Endothelial cell of umbilical vein (primary cell): ENCODE measurements at regions not wholly inside any gene's neighbourhood (a gene's known extent, or its start where the extent isn't known, plus 50 kb on each side); places are given as distances from the start of the nearest gene placed in this dataset.
"Not testable (repeated sequence)": the region's sequence is repeated elsewhere in the genome, so short reads cannot be mapped to it uniquely, and the experiment has no call there.

Source experiments
- BruUV-seq: library from RNA; stranded (reverse); fragments of 400-500 nt; replicated peaks from 2 replicates; lab custom pipeline; 2021; lab: Mats Ljungman, UMichigan
- CTCF ChIA-PET: fragments of 300-600, 350-600 bp; sonication (Branson Sonifier 250); formaldehyde crosslinking; loops from one replicate; lab custom pipeline; 2021; ENCODE audit warnings: antibody characterized with exemption, inconsistent platforms; lab: Charles Lee
- POLR2A ChIA-PET: fragments of 300-600, 350-600 bp; sonication (Branson Sonifier 250); formaldehyde crosslinking; loops from one replicate; lab custom pipeline; 2021; ENCODE audit warnings: antibody characterized with exemption, inconsistent platforms; lab: Charles Lee
- DNase-seq: peaks from one replicate; pipeline ENCODE4 v3.0.0-alpha.2; 2011; ENCODE audit warnings: low read depth, low spot score
- FAIRE-seq: peaks from 2 replicates; lab custom pipeline; 2011; peaks lifted over from hg19 to GRCh38; lab: Jason Lieb, UNC
- H2AFZ ChIP-seq: 2 replicates; pipeline ENCODE4 v1.6.0; 2012; ENCODE audit warnings: low read depth, low read length, control low read depth, inconsistent platforms
- H3K27ac ChIP-seq: 2 replicates; pipeline ENCODE4 v1.5.1; 2011; ENCODE audit warnings: low read depth, mild to moderate bottlenecking, control low read depth, low read length, moderate library complexity; ENCODE audit not compliant: insufficient read depth
- H3K27me3 ChIP-seq, 2 experiments: 2 replicates each; pipeline versions ENCODE4 v1.6.0 to v1.6.1; 2011; ENCODE audit warnings: low read length in 2 of 2, mixed read lengths in 1 of 2; ENCODE audit not compliant: control insufficient read depth in 2 of 2, insufficient read depth in 2 of 2
- H3K36me3 ChIP-seq, 2 experiments: 2 replicates in 1 of 2; 3 replicates in 1 of 2; pipeline ENCODE4 v1.5.1; 2011; ENCODE audit warnings: low read length in 2 of 2, mild to moderate bottlenecking in 1 of 2, moderate library complexity in 1 of 2; ENCODE audit not compliant: control insufficient read depth in 2 of 2, insufficient read depth in 2 of 2; ENCODE audit errors: extremely low read depth in 1 of 2
- H3K4me1 ChIP-seq: 3 replicates; pipeline ENCODE4 v1.5.1; 2011; ENCODE audit warnings: mild to moderate bottlenecking, low read length; ENCODE audit not compliant: control insufficient read depth, insufficient read depth; ENCODE audit errors: extremely low read depth
- H3K4me2 ChIP-seq: 2 replicates; pipeline ENCODE4 v1.6.1; 2011; ENCODE audit warnings: low read length, control low read depth, mixed read lengths; ENCODE audit not compliant: insufficient read depth
- H3K4me3 ChIP-seq, 3 experiments: fragments of 200-600 bp in 1 of 3; sonication (generic), shearing (Covaris generic) in 1 of 3; replicated peaks in 1 of 3; 2 replicates each; pipeline ENCODE4 v1.5.1; 2011 to 2016; ENCODE audit warnings: control low read depth in 3 of 3, low read length in 3 of 3, mild to moderate bottlenecking in 2 of 3, inconsistent platforms in 1 of 3, low read depth in 1 of 3, moderate library complexity in 1 of 3; ENCODE audit not compliant: insufficient read depth in 1 of 3
- H3K79me2 ChIP-seq: 2 replicates; pipeline ENCODE4 v1.6.0; 2012; ENCODE audit warnings: low read length, inconsistent platforms; ENCODE audit not compliant: control insufficient read depth, insufficient read depth
- H3K9ac ChIP-seq: replicated peaks from 2 replicates; pipeline ENCODE3; 2011; ENCODE audit warnings: low read length, control low read depth; ENCODE audit not compliant: insufficient read depth; ENCODE audit errors: extremely low read depth
- H3K9me1 ChIP-seq: replicated peaks from 3 replicates; pipeline ENCODE4 v1.6.0; 2011; ENCODE audit warnings: mild to moderate bottlenecking, low read length; ENCODE audit not compliant: control insufficient read depth, insufficient read depth; ENCODE audit errors: extremely low read depth
- H3K9me3 ChIP-seq: replicated peaks from 2 replicates; pipeline ENCODE4 v1.5.1; 2012; ENCODE audit warnings: low read length, inconsistent platforms; ENCODE audit not compliant: control insufficient read depth, insufficient read depth
- H4K20me1 ChIP-seq: replicated peaks from 2 replicates; pipeline ENCODE3; 2011; ENCODE audit warnings: mild to moderate bottlenecking, low read length; ENCODE audit not compliant: control insufficient read depth, insufficient read depth; ENCODE audit errors: extremely low read depth
- EZH2 ChIP-seq: IDR thresholded peaks from 2 replicates; pipeline ENCODE4 v1.6.1; 2012; ENCODE audit warnings: borderline replicate concordance, low read depth, mild to moderate bottlenecking, moderate library complexity, low read length, inconsistent platforms; ENCODE audit not compliant: severe bottlenecking
- FOS ChIP-seq: IDR thresholded peaks from 2 replicates; pipeline ENCODE4 v1.6.1; 2011; ENCODE audit warnings: mild to moderate bottlenecking, low read length, moderate library complexity, borderline replicate concordance; ENCODE audit not compliant: insufficient read depth
- GATA2 ChIP-seq: IDR thresholded peaks from 2 replicates; pipeline ENCODE4 v1.7.0; 2011; ENCODE audit warnings: low read depth, mild to moderate bottlenecking, moderate library complexity, mixed read lengths, low read length; ENCODE audit not compliant: insufficient read length, insufficient read depth
- JUN ChIP-seq: IDR thresholded peaks from 2 replicates; pipeline ENCODE4 v1.6.1; 2011; ENCODE audit warnings: borderline replicate concordance, low read depth; ENCODE audit not compliant: insufficient read length, insufficient read depth
- MYC ChIP-seq: IDR thresholded peaks from one replicate; pipeline ENCODE4 v1.6.1; 2011; ENCODE audit warnings: mild to moderate bottlenecking, low read depth, low read length
- POLR2A ChIP-seq: IDR thresholded peaks from 2 replicates; pipeline ENCODE4 v1.6.1; 2012; ENCODE audit warnings: low read depth, mild to moderate bottlenecking, control low read depth, low read length
- POLR2AphosphoS5 ChIP-seq: IDR thresholded peaks from 2 replicates; pipeline ENCODE4 v1.6.1; 2012; ENCODE audit warnings: low read depth, mild to moderate bottlenecking, control low read depth, low read length, moderate library complexity; ENCODE audit not compliant: insufficient read depth
- dilution Hi-C: fragments of 300-500 bp; cut with MboI; formaldehyde crosslinking; loops from one replicate; pipeline ENCODE4 v1.15.0; 2019; ENCODE audit warnings: low sequenced_read_pairs; ENCODE audit not compliant: extremely low pct_ligation_motif_present
- intact Hi-C: fragments of 100-400 bp; cut with micrococcal nuclease; formaldehyde crosslinking; loops from one replicate; pipeline ENCODE4 v1.10.0; 2022
- TF ChIP-seq, protein P1 (sequence below), 2 donors: IDR thresholded peaks; 1 replicate in 1 of 2; 2 replicates in 1 of 2; pipeline ENCODE4 v1.5.1; 2011; ENCODE audit warnings: low read length in 2 of 2, mild to moderate bottlenecking in 2 of 2, moderate library complexity in 2 of 2, control low read depth in 1 of 2, inconsistent platforms in 1 of 2, low read depth in 1 of 2; ENCODE audit not compliant: insufficient read depth in 1 of 2; ENCODE audit errors: extremely low read depth in 1 of 2
- TF ChIP-seq, protein P2 (sequence below): IDR thresholded peaks from 2 replicates; pipeline ENCODE4 v1.6.1; 2011; ENCODE audit not compliant: insufficient read depth, insufficient read length

DNA sequence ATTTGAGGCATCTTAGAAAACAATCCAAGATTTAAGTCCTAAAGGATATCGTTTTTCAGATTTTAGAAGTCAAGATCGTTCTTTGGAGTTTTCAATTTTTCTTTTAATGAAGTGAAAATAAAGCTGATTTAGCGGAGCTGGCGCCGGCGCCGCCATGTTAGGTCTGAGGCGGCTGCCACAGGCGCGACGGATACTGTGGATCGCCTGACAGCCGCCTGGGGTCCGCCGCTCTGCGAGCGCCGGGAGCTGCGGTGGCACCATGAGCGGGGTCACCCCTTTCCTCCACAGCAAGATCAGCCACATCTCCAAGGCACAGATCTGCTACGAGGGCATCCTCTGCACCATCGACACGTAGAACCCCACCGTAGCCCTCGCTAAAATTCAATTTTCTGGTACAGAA is 247.2 kb downstream of the GJA1 start:
- no peaks in the 10 kb centered on the region for H3K4me1 ChIP-seq
- FAIRE-seq: no peak
- no peak overlapping the region for H3K27ac ChIP-seq
- no peaks in the 10 kb centered on the region for H3K9me1 ChIP-seq
- no peaks in the 10 kb centered on the region for H3K36me3 ChIP-seq
- ChIA-PET POLR2A (no interaction called here), CTCF (no interaction called here)
- dilution Hi-C loops (no loop called here), intact Hi-C loops (no loop called here)
- H3K4me2 ChIP-seq: no peak overlapping the region
- no peaks in the 10 kb centered on the region for H3K79me2 ChIP-seq
- no peak overlapping the region for H2AFZ ChIP-seq
- H3K9me3 ChIP-seq: no peaks in the 10 kb centered on the region
- BruUV-seq: no TSS peak
- H3K4me3 ChIP-seq: no peak overlapping the region
- no peaks in the 10 kb centered on the region for H3K27me3 ChIP-seq
- TF ChIP-seq, protein P1, sequence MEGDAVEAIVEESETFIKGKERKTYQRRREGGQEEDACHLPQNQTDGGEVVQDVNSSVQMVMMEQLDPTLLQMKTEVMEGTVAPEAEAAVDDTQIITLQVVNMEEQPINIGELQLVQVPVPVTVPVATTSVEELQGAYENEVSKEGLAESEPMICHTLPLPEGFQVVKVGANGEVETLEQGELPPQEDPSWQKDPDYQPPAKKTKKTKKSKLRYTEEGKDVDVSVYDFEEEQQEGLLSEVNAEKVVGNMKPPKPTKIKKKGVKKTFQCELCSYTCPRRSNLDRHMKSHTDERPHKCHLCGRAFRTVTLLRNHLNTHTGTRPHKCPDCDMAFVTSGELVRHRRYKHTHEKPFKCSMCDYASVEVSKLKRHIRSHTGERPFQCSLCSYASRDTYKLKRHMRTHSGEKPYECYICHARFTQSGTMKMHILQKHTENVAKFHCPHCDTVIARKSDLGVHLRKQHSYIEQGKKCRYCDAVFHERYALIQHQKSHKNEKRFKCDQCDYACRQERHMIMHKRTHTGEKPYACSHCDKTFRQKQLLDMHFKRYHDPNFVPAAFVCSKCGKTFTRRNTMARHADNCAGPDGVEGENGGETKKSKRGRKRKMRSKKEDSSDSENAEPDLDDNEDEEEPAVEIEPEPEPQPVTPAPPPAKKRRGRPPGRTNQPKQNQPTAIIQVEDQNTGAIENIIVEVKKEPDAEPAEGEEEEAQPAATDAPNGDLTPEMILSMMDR (IDR thresholded peaks at IDR 0.05; ENCODE audit: extremely low read depth in 1 of 2, insufficient read depth in 1 of 2, low read depth in 1 of 2, low read length in 2 of 2): no peak
- TF ChIP-seq GATA2: no peak
- no peak for TF ChIP-seq POLR2AphosphoS5
- TF ChIP-seq, protein P2, sequence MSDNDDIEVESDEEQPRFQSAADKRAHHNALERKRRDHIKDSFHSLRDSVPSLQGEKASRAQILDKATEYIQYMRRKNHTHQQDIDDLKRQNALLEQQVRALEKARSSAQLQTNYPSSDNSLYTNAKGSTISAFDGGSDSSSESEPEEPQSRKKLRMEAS: no peak
- TF ChIP-seq FOS: no peak
- TF ChIP-seq JUN: no peak
- TF ChIP-seq EZH2: no peak
- no peak for TF ChIP-seq POLR2A
- no peak for TF ChIP-seq MYC
- no peak overlapping the region for H3K9ac ChIP-seq
- no peaks in the 10 kb centered on the region for H4K20me1 ChIP-seq
- DNase-seq: no peak

DNA sequence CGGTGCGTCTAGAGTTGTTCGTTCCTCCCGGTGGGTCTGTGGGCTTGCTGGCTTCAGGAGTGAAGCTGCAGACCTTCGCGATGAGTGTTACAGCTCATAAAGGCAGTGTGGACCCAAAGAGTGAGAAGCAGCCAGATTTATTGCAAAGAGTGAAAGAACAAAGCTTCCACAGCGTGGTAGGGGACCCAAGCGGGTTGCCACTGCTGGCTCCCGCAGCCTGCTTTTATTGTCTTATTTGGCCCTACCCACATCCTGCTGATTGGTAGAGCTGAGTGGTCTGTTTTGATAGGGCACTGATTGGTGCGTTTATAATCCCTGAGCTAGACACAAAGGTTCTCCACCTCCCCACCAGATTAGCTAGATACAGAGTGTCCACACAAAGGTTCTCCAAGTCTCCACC is 250.4 kb downstream of the GJA1 start:
- DNase-seq, H3K4me1 ChIP-seq, BruUV-seq, H3K9me1 ChIP-seq, CTCF ChIA-PET, intact Hi-C loops, H3K27ac ChIP-seq, H3K9me3 ChIP-seq, H4K20me1 ChIP-seq, FAIRE-seq, H2AFZ ChIP-seq, H3K79me2 ChIP-seq, H3K36me3 ChIP-seq, POLR2A ChIA-PET, H3K4me3 ChIP-seq, H3K9ac ChIP-seq, H3K4me2 ChIP-seq, dilution Hi-C loops, H3K27me3 ChIP-seq: not testable (repeated sequence)
